Large intestine (tissue), 3 donors: ENCODE measurements at regions not wholly inside any gene's neighbourhood (a gene's known extent, or its start where the extent isn't known, plus 50 kb on each side); places are given as distances from the start of the nearest gene placed in this dataset.
"Not testable (repeated sequence)": the region's sequence is repeated elsewhere in the genome, so short reads cannot be mapped to it uniquely, and the experiment has no call there.

Experiments used
- DNase-seq, 2 donors: peaks; one replicate each; pipeline versions ENCODE4 v3.0.0 to v3.0.0-alpha.2; 2013
- H3K27ac ChIP-seq: one replicate; pipeline ENCODE4 v1.5.1; 2013; ENCODE audit warnings: low read length
- H3K27me3 ChIP-seq: 2 replicates; pipeline ENCODE4 v1.6.1; 2013; ENCODE audit warnings: low read length; ENCODE audit not compliant: control insufficient read depth, insufficient read depth
- H3K36me3 ChIP-seq: 2 replicates; pipeline ENCODE4 v1.6.1; 2013; ENCODE audit warnings: low read length; ENCODE audit not compliant: control insufficient read depth, insufficient read depth
- H3K4me1 ChIP-seq: one replicate; pipeline ENCODE4 v1.6.1; 2013; ENCODE audit warnings: low read length; ENCODE audit not compliant: control insufficient read depth, insufficient read depth
- H3K4me3 ChIP-seq: one replicate; pipeline ENCODE4 v1.5.1; 2013; ENCODE audit warnings: low read length
- H3K9me3 ChIP-seq: one replicate; pipeline ENCODE4 v1.6.1; 2013; ENCODE audit warnings: mild to moderate bottlenecking, low read depth, low read length, moderate library complexity; ENCODE audit not compliant: control insufficient read depth
- WGBS: methylation state at CpG from one replicate; pipeline ENCODE4 v1.1.5; 2013; ENCODE audit warnings: low lambda C conversion rate; ENCODE audit not compliant: insufficient coverage; 5-methylcytosine and 5-hydroxymethylcytosine counted together

GRCh38 chr12:131461096-131461495 is 249.8 kb upstream of the SFSWAP start:
- Histone ChIP-seq H3K9me3 (no peaks in the 10 kb centered on the region), H3K36me3 (no peaks in the 10 kb centered on the region), H3K27me3 (peaks cover 5% of the 10 kb centered on the region), H3K4me1 (no peaks in the 10 kb centered on the region), H3K4me3 (no peak overlapping the region), H3K27ac (no peak overlapping the region)
- DNase-seq = no peak
- WGBS = no CpG with 5 or more reads among the region's 2 CpGs

- Histone ChIP-seq H3K9me3 (no peaks in the 10 kb centered on the region), H3K36me3 (no peaks in the 10 kb centered on the region), H3K27ac (no peak overlapping the region), H3K4me3 (no peak overlapping the region), H3K27me3 (peaks cover 4% of the 10 kb centered on the region), H3K4me1 (no peaks in the 10 kb centered on the region)
- no peak for DNase-seq
- 65% methylated on average over 2 of the region's 4 CpGs for WGBS
Observed at GRCh38 chr12:131463174-131463573, 247.7 kb upstream of the SFSWAP start.

- Histone ChIP-seq H3K36me3 (no peaks in the 10 kb centered on the region), H3K4me1 (no peaks in the 10 kb centered on the region), H3K27ac (no peak overlapping the region), H3K4me3 (no peak overlapping the region), H3K9me3 (no peaks in the 10 kb centered on the region), H3K27me3 (peaks cover 4% of the 10 kb centered on the region)
- no CpG with 5 or more reads among the region's 1 CpG for WGBS
- DNase-seq = no peak
Observed at GRCh38 chr12:131464081-131464480, 246.8 kb upstream of the SFSWAP start.

- Histone ChIP-seq H3K27me3 (peaks cover 2% of the 10 kb centered on the region), H3K9me3 (no peaks in the 10 kb centered on the region), H3K36me3 (no peaks in the 10 kb centered on the region), H3K27ac (no peak overlapping the region), H3K4me1 (no peaks in the 10 kb centered on the region), H3K4me3 (no peak overlapping the region)
- no peak for DNase-seq
- no CpG with 5 or more reads among the region's 5 CpGs for WGBS
Observed at GRCh38 chr12:131466306-131466705, 244.6 kb upstream of the SFSWAP start.

GRCh38 chr12:131466932-131467331 is 244.0 kb upstream of the SFSWAP start:
- H3K9me3 ChIP-seq = no peaks in the 10 kb centered on the region
- no peak for DNase-seq
- no peak overlapping the region for H3K4me3 ChIP-seq
- no peaks in the 10 kb centered on the region for H3K36me3 ChIP-seq
- no peak overlapping the region for H3K27ac ChIP-seq
- no CpG with 5 or more reads among the region's 4 CpGs for WGBS
- no peaks in the 10 kb centered on the region for H3K4me1 ChIP-seq
- peaks cover 2% of the 10 kb centered on the region for H3K27me3 ChIP-seq

DNA sequence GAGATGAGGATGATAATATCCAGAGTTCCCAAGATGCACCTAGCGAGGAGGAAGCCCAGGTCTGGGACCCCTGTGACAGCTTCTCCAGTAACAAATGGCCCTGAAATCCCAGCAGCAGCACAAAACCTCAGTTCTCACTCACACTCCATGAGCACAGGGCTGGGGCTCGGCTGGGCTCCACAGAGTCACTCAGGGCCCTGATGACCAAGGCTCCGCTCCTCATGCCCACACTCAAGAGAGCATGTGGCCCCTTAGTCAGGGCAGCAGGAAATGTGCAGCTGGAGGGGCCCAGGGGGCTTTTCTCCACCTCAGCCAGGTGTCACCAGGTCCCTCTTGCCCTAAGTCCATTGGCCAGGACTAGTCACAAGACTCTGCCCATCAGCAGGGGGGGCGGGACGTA is 242.7 kb upstream of the SFSWAP start:
- Histone ChIP-seq H3K4me3 (no peak overlapping the region), H3K27me3 (peaks cover 5% of the 10 kb centered on the region), H3K36me3 (no peaks in the 10 kb centered on the region), H3K9me3 (no peaks in the 10 kb centered on the region), H3K4me1 (no peaks in the 10 kb centered on the region), H3K27ac (no peak overlapping the region)
- no CpG with 5 or more reads among the region's 5 CpGs for WGBS
- DNase-seq = no peak

- not testable (repeated sequence) for H3K36me3 ChIP-seq, H3K9me3 ChIP-seq, H3K27ac ChIP-seq, DNase-seq, H3K4me1 ChIP-seq, H3K27me3 ChIP-seq, H3K4me3 ChIP-seq
- no CpG with 5 or more reads among the region's 10 CpGs for WGBS
Observed at GRCh38 chr12:131469945-131470344, 240.9 kb upstream of the SFSWAP start.

- no peaks in the 10 kb centered on the region for H3K9me3 ChIP-seq
- no peaks in the 10 kb centered on the region for H3K36me3 ChIP-seq
- no peaks in the 10 kb centered on the region for H3K4me1 ChIP-seq
- peaks cover 7% of the 10 kb centered on the region for H3K27me3 ChIP-seq
- DNase-seq = peak in 1 of 2 donors; percentile 6
- no peak overlapping the region for H3K4me3 ChIP-seq
- no CpG with 5 or more reads among the region's 20 CpGs for WGBS
- no peak overlapping the region for H3K27ac ChIP-seq
Observed at GRCh38 chr12:131471271-131471905, 239.5 kb upstream of the SFSWAP start.

DNA sequence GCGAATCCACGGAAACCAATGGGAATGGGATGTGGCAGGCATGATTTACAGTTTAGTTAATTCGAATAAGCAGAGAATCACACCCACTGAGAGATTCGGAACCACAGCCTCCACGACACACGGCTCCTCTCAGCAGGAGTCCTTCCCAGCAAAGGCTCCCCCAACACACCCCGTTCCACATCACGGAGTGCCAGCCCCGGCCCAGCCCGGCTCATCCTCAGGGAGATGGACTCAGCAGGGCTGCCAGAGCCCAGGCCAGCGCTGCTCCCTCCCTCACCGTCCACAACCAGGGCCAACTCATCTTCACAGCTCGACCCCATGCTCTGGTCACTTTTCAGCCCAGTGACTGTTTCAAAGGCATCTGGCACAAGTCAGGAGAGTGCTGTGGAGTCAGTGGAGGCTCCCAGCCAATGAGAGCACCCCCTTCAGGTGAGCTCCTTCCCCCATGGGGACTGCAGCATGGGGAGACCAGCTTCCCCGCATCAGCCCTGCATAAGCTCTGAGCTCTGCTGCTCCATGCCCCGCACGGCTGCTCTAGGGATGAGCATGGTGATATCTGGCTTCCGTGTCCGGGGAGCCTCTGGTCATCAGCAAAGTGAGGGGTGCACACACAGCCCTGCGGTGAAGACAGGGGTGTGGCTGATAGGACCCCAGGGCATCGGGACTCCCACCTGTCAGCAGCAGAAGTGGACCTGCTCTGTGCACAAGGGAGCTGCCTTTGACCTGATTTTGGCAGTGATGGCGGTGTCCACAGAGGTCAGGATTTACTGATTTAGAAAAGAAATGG is 238.8 kb upstream of the SFSWAP start:
- Histone ChIP-seq H3K27ac (no peak overlapping the region), H3K4me3 (no peak overlapping the region), H3K4me1 (no peaks in the 10 kb centered on the region), H3K9me3 (no peaks in the 10 kb centered on the region), H3K36me3 (no peaks in the 10 kb centered on the region), H3K27me3 (peaks cover 7% of the 10 kb centered on the region)
- no peak for DNase-seq
- no CpG with 5 or more reads among the region's 21 CpGs for WGBS

DNA sequence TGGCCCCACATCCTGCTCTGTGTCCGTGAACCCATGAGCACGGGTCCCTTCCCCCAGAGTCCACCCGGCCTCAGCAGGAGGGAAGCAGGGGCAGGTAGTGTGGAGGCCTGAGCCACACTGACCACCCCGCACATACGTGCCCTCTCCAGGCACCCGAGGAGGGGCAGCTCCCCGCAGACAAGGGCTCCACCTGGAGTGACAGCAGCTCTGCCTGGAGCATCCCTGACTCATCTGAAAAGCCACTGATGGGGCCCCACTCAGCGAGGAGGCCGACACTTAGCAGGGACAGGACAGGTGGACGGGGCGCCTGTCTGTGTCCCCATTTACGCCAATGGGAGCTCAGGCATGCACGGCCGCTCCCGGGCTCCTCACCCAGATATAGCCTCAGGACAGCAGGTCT is 237.6 kb upstream of the SFSWAP start:
- WGBS = no CpG with 5 or more reads among the region's 15 CpGs
- no peaks in the 10 kb centered on the region for H3K4me1 ChIP-seq
- no peak overlapping the region for H3K4me3 ChIP-seq
- no peaks in the 10 kb centered on the region for H3K36me3 ChIP-seq
- no peak overlapping the region for H3K27ac ChIP-seq
- no peak for DNase-seq
- no peaks in the 10 kb centered on the region for H3K9me3 ChIP-seq
- H3K27me3 ChIP-seq = peaks cover 7% of the 10 kb centered on the region
